ENCODE measurements at regions not wholly inside any gene's neighbourhood (a gene's known extent, or its start where the extent isn't known, plus 50 kb on each side); places are given as distances from the start of the nearest gene placed in this dataset.

DNA sequence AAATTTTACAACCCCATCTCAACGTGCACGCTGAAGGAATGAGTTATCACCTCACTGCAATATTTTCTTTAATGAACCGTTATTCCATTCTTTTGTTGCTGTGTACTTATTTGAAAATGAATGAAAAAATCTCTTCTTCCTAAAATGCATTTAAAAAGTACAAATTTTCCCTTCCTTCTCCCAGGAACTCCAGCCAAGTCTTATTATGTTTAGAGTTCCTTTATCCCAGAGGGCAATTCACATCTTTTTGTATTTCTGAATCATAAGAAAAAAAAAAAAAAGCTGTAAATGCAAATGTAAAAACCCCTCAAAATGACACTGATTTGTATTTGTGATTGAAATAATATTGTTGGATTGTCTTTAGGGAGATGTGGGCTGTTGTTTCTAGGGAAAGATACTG lies 2194.3 kb upstream of the CELF4 start:
- no peak for DNase-seq

DNA sequence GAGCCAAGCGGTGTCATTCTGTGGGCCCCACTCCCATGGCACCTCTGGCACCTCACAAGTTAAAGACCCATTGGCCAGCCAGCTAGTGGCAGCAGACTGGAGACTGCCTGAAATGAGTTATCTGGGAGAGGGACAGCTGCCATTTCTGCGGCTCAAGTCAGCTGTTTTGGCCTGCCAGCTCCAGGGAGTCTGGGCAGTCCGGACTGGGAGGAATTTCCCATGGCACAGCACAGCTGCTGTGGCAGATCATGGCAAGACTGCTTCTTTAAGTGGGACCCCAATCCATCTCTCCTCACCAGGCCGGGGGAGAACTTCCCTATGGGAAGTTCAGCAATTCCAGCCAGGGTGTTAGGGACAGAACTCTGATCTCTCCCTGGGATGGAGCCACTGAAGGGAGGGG lies 2187.6 kb upstream of the CELF4 start:
- no peak for DNase-seq

GRCh38 chr18:39752351-39752750 lies 2186.8 kb upstream of the CELF4 start:
- no peak for DNase-seq

DNA sequence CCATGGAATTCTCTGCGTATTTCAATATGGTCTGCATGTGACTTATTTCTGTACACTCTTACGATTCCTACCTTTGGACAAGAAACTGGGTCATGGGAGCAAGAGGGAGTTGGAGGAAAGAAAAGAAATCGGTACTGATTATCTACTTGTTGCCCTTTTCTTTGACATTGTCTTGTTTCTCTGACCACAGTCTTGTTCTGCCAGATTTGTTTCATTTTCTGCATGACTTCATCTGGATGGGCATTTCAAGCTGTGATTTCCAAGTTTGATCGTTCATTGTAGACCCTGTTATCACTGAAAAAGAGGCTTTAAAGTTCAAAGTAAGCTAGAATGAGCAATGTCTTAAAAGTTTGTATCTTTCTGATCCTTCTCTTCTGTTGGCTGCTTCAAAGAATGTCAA lies 2186.3 kb upstream of the CELF4 start:
- no peak for DNase-seq

GRCh38 chr18:39751161-39751560 lies 2185.6 kb upstream of the CELF4 start:
- no peak for DNase-seq

- DNase-seq = no peak
These were observed 2183.6 kb upstream of the CELF4 start for GRCh38 chr18:39749154-39749553.

GRCh38 chr18:39748727-39749126 lies 2183.1 kb upstream of the CELF4 start:
- DNase-seq = no peak

- no peak for DNase-seq
These were observed 2180.6 kb upstream of the CELF4 start for GRCh38 chr18:39746201-39746600.

- DNase-seq = no peak
These were observed 2177.9 kb upstream of the CELF4 start for GRCh38 chr18:39743463-39743862.

GRCh38 chr18:39741755-39742466 lies 2176.3 kb upstream of the CELF4 start:
- no peak for DNase-seq

GRCh38 chr18:39737869-39738268 lies 2172.3 kb upstream of the CELF4 start:
- no peak for DNase-seq

DNA sequence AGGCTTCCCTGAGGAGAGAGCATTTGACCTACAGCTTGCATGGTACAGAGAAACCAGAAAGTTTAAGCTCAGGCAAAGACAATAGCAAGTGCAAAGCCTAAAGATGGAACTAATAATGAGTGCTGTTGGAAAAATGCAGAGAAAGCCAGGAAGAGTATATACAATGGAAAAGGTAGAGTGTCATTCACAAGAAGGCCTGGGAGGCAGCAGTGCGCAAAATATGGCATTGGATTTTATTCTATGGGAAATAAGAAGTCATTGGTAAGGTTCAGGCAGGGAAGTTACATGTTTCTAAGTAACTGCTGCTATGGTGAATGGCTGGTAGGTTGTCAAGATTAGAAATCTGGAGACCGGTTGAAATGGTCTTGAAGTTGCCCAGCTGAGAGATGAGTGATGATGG lies 2167.3 kb upstream of the CELF4 start:
- DNase-seq = no peak

DNA sequence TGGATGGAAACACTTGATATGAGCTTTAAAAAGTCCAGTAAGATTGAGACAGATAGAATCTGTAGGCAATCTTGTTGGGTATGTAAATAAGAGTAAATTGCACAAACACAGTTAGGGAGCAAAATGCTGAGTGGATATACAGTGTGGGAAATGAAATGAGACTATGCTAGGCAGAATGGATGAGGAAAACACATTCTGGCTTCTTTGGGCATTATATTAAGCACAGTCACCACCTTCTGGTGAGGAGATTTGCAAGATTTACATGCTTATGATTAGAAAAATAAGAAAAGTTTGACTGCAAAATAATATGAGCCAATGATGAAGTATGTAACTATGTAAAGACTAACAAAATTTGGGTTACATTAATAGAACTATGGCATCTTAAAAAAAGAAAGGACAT lies 2165.0 kb upstream of the CELF4 start:
- DNase-seq = no peak

DNA sequence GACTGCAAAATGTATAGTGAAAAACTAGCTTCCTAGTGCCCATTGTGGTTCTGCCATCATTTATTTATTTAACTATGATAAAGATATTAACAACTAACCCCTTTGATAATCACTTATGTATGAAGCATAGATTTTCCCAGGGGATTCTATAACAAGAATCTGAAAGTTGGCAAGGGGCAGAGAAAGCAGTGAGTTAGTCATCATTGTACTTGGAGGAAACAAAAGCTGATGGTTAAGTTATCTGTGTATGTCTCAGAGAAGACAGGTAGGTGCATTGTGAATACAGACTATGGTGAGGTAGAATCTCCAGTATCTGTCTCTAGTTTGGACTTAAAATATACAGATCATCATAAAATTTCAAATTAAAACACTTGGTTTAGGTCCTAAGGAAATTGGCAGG lies 2159.1 kb upstream of the CELF4 start:
- DNase-seq = no peak

DNA sequence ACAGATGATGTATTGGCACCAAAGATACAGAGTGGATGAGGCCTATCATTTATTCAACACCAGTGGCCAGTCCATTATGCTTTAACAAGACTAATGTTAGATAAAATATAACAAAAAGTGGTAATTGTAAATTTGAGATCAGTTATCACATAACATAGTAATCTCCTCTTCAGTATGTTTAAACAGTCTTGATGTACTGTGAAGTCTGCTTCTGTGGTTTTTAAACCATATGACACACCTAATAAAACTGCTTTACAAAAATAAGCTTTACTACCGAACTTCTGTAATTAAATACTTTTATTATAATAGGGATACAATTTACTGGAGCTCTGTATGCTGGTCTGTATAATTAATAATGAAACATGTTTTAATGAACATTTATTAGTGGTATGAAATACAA lies 2156.1 kb upstream of the CELF4 start:
- DNase-seq = no peak

DNA sequence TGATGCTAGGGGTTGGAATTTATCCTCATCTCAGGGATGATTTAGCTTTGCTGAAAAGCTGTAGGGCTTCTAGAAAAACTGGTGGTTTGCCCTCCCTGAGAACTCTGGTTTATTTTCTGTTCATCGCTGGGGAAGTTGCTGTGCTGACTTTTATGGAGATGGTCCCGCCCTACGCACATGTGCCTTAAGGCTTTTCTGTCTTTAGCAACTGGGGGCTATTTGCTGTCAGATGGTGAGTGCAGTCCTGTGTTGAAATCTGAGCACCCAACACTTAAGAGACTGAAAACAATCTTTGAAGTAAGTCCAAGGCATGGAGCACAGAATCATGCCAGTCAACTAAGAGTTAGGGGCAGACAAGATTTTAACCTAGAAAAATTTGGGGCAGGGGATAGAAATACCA lies 2148.4 kb upstream of the CELF4 start:
- no peak for DNase-seq

GRCh38 chr18:39711701-39712100 lies 2146.1 kb upstream of the CELF4 start:
- DNase-seq = no peak

GRCh38 chr18:39705362-39705761 lies 2139.8 kb upstream of the CELF4 start:
- no peak for DNase-seq

DNA sequence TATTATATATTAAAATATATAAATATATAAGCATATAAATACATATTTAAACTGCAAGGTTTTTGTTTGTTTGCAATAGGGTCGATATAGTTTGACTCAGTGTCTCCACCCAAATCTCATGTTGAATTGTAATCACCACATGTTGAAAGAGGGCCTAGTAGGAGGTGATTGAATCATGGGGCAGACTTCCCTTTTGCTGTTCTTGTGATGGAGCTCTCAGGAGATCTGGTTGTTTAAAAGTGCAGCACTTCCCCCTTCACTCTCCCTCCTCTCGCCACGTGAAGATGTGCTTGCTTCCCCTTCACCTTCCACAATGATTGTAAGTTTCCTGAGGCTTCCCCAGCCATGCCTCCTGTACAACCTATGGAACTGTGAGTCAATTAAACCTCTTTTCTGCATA lies 2137.3 kb upstream of the CELF4 start:
- DNase-seq = no peak

DNA sequence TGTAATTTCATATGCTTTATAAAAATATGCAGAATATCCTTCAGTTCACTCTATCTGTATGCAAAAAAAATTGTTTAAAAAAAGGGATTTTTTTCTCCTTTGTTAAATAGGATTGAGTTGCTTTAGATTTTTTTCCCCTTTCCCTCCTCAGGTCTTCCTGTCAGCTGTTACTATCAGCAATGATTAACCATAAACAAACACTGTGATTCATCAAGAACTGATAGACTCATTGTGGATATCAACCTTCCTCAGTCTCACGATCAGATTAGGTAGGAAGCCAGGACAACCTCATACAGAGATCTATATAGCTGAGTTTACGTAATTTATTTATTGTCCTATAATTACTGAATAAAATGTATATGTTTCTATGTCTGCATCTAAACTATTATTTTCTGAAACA lies 2136.2 kb upstream of the CELF4 start:
- DNase-seq = no peak

GRCh38 chr18:39701055-39701783 lies 2135.6 kb upstream of the CELF4 start:
- no peak for DNase-seq

DNA sequence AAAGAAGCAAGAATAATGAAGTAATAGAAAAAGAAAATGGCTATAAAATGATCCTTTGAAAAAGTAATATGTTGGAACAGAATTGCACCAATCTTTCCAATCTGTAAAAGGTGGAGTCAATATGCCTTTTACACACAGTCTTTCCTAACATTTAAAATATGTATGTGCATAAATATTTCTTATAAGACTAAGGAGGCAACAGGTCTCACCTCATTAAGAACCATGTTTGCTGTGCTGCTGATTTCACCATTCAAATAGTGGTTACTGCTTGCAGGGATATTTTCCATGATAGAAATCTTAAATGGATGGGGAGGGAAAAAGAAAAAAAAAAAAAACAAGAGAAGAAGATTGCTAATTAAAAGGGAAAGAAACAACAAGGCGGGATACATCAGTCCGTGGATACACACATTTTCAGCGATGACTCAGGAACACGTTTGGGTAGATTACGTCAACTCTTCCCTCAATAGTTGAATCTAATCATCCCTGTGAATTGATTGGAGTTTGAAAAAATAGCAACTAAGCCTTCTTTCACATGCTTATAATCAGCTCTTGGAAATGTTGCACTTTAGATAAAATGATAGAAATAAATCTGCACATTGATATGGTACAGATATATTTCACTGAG lies 2133.9 kb upstream of the CELF4 start:
- DNase-seq = no peak

- DNase-seq = no peak
These were observed 2132.8 kb upstream of the CELF4 start for GRCh38 chr18:39698436-39698835.

DNA sequence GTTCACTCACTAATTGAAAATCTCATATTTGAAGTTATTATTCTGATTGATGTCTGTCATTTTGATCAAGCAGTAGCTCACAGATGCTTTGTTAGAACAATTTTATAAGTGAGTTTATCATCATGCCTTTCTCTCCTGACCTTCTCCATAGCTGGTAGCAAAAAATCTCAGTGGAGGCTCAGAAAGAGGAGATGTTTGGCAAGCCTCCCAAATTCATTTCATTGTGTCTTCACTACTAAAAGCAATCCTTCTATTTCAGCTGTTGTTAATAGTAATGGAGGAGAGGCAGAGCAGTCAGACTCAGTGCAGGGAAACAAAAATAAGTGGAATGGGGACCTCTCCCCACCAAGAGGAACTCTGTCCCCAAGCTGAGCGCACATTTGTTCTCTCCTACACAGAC lies 2127.8 kb upstream of the CELF4 start:
- no peak for DNase-seq
